Putamen (tissue), 1 donor: ENCODE measurements at regions not wholly inside any gene's neighbourhood (a gene's known extent, or its start where the extent isn't known, plus 50 kb on each side); places are given as distances from the start of the nearest gene placed in this dataset.
"Not testable (repeated sequence)": the region's sequence is repeated elsewhere in the genome, so short reads cannot be mapped to it uniquely, and the experiment has no call there.

Experiments used
- DNase-seq: peaks from one replicate; pipeline ENCODE4 v3.0.0-alpha.2; 2016; ENCODE audit warnings: low spot score

DNA sequence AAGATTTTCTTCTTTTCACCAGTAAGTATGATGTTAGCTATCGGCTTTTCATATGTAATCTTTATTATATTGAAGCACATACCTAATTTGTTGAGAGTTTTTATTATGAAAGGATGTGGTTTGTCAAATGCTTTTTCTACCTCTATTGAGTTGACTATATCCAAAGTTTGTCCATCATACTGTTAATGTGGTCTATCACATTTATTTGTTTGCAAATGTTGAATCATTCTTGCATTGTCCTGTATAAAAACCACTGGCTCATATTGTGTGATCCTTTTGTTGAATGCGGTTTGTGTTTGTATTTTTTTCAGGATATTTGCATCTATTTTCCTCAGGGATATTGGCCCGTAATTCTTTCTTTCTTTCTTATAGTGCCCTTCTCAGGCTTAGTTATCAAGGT, 675.5 kb downstream of the NUP35 start:
- no peak for DNase-seq

DNA sequence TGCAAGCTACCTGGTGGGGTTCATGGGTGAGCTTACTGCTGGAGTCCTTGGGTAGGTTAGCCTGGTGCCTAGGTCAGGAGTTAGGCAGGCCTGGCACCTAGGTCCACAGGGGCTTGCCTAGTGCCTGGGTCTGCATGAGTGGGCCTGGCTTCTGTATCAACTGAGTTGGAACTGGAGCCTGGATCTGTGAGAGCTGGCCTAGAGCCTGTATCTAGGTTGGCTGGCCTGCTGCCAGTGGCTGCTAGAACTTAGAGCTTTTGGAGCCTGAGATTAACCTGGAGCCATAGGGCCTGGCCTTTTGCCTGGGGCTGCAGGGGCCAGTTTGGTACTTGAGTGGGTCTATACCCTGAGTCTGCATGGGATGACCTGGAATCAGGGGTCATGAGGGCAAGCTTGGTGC, 679.4 kb downstream of the NUP35 start:
- no peak for DNase-seq

DNA sequence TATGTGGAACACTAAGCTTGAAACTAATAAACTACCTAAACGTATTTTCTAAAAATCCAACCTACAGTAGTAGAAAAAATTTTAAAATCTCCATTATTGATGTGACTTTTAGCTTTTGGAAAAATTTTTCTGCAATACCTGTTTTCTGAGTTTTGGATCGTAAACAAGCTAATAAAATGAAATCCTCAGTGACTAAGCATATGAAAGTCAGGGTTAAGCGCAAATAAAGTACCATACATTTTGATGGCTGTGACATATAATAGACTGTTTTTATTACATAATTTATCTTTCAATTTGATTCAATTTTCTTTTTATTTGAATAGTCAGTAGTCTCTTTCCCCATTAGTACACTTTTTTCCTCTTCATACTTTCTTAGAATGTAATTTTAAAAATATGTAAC, 683.6 kb downstream of the NUP35 start:
- no peak for DNase-seq

DNA sequence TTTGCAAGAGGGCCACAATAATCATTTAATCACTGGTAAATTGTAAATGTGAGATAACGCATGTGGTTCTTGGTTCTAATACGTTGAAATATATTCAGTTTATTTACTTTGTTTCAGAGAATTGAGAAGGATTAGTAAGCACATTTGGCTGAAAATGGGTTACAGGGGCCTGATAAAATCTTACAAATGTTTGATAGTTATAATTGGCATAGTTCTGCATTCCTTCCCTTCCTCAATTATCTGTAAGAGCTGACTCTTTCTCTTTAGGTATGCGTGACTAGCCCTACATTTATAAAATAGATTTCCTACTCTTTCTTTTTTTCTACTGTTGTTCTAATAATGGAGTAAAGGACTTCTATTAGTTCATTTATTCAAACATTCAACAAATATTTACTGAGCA, 685.2 kb downstream of the NUP35 start:
- DNase-seq: no peak

DNA sequence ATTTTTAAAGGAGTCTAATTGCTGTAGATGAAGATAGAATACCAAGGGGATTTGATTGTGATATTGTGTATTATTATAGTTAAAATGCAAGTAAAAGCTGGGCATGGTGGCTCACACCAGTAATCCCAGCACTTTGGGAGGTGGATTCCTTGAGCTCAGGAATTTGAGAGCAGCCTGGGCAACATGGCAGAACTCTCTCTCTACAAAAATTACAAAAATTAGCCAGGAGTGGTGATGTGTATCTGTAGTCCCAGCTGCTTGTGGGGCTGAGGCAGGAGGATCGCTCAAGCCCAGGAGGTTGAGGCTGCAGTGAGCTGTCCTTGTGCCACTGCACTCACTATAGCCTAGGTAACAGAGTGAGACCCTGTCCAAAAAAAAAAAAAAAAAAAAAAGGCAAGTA, 687.0 kb downstream of the NUP35 start:
- DNase-seq: no peak

DNA sequence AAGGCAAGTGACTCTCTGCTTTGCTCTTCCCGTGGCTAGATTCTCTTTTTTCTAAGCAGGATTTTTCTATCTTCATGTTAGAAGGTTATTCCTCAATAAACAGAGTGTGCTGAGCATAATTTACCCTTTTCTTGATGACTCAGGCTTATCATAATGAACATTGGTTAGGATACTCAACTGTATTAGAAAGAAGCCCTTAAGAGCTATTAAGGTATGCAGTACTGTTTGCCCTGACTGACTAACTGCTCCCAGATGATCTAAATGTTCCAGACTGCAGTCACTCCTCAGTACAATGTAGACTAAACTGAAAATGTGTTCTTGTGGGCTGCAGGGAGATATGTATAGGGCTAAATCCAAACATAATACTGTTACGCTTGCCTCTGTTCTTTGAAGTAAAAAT, 687.8 kb downstream of the NUP35 start:
- DNase-seq: no peak

DNA sequence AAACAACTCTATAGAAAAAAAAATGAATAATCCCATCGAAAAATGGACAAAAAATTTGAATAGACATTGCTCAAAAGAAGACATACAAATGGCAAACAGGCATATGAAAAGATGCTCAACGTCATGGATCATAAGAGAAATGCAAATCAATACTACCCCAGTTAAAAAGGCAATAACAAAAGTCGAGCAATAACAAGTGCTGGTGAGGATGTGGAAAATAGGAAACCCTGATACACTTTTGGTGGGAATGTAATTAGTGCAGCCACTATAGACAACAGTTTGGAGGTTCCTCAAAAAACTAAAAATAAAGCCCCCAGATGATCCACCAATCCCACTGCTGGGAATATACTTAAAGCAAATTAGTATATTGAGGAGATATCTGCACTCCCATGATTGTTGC, 701.5 kb downstream of the NUP35 start:
- DNase-seq: no peak

DNA sequence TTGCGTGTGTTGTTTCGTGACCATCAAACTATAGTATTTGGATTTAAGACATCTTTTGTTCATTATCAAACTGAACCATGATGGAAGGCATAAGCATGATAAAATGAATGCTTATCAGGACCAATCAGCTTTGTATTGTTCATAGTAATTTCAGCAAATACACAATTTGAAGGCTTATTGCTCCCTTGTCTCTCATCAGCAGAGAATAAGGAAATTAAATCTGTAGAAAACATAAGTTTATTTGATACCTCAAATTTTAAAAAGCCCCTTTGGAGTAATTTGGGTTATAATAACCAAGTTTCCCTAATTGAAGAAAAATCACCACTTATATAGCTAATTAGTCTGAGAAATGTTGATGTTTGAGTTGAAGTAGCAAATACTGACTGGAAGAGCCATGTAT, 705.7 kb downstream of the NUP35 start:
- DNase-seq: no peak

DNA sequence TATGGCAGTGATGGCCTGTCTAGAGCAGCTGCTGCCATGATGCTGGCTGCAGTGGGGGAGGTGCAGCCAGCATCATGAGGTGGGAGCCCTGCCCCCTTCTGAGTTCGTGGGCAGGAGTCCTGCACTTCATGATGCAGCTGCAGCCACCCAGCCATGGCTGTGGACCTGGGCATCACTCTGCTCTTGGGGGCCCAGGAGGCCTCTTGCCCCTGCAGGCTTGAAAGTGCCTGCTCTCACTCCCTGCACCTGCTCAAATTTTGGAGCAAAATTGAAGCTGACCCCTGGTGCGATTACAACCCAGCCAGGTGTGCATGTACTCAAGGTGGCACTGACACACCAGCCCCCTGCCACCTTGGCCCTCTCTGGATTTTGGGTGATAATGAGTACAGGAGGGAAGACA, 712.9 kb downstream of the NUP35 start:
- no peak for DNase-seq

DNA sequence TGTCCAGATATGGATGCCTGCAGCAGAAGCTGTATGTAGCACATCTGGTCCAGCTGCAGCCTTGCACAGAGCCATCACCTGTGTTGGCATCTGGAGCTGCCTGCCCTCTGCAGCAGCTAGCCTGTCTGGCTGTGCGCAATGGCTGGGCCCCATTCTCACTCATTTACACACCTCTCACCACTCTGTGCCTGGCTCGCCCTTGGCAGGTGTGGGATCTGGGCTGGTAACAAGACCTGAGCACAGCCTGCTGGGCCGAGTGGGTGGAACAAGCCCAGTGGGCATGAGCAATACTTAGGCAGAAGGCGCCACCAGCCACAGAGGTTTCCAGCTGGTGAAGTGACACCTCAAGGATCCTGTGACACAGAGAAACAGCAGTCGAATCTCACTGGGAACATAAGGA, 714.1 kb downstream of the NUP35 start:
- DNase-seq: no peak

DNA sequence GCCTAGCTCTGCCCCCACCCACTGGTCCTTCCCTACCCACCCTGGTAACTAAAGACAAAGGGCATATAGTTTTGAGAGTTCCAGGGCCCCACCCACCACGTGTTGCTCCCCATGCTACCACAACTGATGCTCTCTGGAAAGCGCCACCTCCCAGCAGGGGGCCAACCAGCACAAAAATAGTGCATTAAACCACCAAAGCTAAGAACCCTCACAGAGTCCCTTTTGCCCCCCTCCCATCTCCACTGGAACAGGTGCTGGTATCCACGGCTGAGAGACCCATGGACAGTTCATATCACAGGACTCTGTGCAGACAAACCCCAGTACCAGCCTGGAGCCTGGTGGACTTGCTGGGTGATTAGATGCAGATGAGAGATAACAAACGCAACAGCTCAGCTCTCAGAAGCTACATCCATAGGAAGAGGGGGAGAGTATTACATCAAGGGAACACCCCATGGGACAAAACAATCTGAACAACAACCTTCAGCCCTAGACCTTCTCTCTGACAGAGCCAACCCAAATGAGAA, 715.9 kb downstream of the NUP35 start:
- DNase-seq: no peak

DNA sequence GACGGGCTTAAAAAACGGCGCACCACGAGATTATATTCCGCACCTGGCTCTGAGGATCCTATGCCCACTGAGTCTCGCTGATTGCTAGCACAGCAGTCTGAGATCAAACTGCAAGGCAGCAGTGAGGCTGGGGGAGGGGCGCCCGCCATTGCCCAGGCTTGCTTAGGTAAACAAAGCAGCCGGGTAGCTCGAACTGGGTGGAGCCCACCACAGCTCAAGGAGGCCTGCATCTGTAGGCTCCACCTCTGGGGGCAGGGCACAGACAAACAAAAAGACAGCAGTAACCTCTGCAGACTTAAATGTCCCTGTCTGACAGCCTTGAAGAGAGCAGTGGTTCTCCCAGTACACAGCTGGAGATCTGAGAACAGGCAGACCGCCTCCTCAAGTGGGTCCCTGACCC, 725.6 kb downstream of the NUP35 start:
- DNase-seq: not testable (repeated sequence)

DNA sequence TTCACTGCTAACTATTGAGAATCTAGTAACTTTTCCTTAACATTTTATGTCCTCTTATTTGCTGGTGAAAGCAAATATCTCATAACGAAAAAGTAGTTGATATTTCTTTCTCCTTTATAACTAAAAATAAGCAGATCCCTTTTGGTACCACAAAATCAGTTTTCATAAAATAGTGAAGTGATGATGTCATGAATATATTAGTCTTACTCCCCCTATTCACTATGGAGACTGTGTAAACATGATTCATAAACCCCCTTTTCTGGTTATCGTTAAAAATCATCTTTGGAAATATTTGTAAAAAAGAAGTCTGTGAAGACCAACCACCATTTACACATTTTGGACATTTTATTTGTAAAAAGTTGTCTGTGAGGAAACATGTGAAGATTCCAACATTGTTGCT, 734.9 kb downstream of the NUP35 start:
- DNase-seq: no peak

DNA sequence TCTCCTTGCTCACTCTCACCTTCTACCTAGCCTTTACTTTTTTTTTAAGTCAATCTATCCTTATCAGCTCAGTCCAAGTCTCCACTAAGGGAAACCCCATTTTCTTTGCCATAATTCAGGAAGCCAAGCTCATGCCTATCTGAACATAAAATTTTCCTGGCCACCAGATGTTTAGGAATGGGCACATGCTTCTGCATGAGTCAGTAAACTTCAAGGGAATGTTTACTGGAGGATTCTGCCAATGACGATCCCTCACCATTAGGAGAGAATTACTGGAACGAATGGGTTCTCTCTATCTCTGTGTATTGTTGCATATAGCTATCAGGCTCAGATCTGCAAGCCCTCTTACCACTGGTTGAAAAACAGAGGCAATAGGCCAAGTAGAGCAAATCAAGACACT, 731.7 kb upstream of the ZNF804A start:
- no peak for DNase-seq

DNA sequence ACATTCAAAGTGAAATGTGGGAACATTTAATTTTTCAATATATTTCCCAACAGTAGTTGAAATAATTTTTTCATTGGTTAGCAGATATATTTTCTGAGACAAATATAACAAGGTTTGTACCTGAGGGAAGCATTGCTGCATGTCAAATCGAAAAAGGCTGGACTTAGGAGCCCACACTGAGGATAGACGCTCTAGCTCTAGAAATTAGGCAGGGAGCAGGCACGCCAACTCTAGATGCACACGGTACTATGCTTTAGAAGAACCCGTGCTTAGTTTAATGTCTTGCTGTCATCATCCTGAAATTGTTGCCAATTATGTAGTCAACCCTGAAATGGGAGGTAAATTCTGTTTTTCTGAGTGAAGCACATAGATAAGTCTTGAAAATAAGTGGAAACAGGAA, 731.1 kb upstream of the ZNF804A start:
- DNase-seq: peak; percentile 57

DNA sequence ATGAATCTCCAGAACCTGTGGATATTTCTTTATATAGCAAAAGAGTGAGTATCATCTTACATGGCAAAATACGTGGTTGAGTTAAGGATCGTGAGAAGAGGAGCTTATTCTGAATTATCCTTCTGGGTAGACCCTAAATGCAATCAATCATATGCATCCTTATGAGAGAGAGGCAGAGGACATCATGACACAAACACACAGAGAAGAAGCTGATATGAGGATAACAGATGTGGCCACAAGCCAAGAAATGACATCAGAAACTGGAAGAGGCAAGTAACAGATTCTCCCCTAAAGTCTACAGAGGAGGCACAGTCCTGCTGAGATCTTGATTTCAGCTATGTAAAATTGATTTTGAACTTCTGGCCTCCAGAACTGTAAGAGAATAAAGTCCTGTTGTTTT, 730.2 kb upstream of the ZNF804A start:
- DNase-seq: no peak

DNA sequence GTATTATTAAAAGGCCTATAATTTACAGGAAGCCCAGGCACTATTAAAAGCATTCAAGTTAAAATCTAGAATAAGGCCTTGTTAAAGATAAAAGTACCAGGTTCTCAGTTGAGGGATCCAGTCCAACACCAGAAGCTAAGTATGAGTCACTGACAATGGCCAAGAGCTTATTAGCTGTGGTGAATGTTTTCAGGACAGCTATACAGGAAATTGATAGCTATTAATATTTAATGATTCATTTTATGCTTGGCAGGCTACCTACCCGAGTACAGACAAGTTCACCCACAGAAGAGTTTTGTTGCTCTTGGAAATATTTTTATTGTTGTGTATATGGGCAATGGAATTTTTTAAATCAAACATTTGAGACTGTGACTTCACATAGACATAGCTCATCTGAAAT, 729.6 kb upstream of the ZNF804A start:
- no peak for DNase-seq

DNA sequence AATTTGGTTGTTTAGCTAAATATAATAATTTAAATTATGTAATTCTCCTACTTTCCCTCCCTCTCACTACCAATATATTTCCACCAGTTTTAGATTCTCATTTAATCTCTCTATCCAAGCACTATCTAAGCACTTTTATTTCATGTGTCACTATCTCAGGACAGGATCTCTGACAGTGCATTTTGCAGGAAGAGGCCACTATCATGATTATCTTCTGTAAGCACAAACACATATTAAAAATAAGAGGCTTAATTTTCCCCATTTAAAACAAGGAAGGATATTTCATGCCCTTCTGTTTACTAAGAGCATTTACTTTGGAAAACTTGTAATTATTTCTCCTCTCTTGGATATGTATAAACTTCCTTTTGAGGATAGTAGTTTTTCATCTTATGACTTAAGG, 726.2 kb upstream of the ZNF804A start:
- no peak for DNase-seq

DNA sequence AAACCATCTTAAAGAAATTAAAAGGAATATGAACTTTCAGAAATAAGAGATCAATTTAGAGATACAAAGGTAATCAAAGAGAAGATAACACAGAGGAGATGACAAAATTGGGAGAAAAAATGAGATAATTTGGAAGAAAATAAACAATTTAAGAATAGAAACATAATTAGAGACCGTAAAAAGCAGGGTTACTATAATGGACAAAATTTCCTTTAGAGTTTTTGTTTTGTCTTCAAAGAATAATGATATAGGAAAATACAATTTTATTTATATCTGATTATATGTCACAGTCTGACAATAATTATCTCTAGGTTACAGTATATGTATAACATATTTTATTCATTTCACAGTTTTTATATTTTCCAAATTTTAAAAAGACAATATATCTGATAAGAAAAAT, 716.4 kb upstream of the ZNF804A start:
- DNase-seq: no peak

DNA sequence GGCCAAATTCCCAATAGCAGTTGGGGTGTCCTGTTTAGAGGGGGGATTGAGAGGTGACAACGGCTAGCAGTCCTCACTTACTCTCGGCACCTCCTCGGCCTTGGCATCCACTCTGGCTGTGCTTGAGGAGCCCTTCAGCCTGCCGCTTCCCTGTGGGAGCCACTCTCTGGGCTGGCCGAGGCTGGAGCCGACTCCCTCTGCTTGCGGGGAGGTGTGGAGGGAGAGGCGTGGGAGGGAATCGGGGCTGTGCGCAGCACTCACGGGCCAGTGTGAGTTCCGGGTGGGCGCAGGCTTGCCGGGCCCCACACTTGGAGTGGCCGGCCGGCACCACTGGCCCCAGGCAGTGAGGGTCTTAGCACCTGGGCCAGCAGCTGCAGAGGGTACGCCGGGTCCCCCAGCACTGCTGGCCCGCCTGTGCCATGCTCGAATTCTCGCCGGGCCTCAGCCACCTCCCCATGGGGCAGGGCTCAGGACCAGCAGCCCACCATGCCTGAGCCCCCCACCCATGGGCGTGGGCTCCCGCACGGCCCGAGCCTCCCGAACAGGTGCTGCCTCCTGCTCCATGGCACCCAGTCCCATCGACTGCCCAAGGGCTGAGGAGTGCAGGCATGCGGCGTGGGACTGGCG, 705.9 kb upstream of the ZNF804A start:
- DNase-seq: no peak

DNA sequence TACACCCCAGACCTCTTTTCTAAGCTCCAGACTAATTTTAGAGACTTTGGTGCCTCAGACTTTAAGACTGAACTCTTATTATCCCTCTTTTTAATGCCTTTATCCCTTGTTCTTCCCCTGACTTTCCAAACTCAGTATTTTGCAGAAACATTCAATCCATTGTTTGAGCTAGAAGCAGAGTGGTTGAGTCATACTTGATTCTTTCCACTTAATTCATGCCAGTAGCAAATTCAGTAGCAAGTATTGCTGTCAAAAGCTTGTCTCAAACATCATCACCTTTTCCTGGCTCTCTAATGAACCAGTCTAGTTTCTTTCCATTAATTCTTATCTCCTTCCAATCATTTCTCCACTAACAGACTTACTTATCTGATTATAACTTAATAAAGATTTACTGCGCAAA, 699.7 kb upstream of the ZNF804A start:
- DNase-seq: peak; percentile 60

DNA sequence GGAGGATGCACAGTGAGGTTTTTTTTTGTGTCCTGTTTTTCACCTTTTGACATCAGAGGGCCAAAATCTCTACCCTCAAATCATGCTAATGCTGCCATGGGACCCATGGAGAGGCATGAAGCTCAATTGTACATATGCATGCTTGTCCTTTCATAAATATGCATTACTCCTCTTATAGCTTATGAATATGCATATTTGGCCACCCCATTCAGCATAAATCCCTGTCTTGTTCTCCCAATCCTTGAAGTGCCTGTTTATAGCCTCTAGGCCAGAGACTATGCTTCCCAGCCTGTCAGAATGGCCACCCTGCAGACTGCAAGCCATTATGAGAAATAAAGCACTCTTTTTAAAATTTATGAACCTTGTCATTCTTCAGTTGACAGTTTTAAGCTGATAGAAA, 696.4 kb upstream of the ZNF804A start:
- no peak for DNase-seq

DNA sequence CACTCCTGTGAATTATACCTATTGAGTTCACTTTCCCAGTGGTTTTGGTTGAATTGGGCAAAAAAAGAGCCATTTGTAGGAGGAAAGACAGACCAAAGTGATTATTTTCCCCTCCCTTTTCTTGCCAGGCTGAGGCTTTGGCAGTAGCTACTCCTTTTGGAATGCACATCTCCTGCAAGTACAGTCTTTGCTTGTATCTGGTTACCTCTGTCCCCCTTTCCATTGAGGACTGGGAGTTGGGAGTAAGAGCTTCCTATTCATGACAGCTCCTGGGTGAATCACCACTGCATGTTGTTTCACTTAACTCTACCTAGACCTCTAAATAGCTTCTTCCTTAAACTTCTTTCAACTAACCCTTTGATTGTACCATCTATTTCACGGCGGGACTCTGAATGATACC, 695.3 kb upstream of the ZNF804A start:
- DNase-seq: no peak

DNA sequence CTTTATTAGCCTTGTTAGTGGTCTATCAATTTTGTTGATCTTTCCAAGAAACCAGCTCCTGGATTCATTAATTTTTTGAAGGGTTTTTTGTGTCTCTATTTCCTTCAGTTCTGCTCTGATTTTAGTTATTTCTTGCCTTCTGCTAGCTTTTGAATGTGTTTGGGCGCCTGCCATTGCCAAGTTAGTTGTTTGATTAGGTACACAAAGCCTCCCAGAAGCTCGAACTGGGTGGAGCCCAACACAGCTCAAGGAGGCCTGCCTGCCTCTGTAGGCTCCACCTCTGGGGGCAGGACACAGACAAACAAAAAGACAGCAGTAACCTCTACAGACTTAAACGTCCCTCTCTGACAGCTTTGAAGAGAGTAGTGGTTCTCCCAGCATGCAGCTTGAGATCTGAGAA, 682.3 kb upstream of the ZNF804A start:
- DNase-seq: not testable (repeated sequence)

DNA sequence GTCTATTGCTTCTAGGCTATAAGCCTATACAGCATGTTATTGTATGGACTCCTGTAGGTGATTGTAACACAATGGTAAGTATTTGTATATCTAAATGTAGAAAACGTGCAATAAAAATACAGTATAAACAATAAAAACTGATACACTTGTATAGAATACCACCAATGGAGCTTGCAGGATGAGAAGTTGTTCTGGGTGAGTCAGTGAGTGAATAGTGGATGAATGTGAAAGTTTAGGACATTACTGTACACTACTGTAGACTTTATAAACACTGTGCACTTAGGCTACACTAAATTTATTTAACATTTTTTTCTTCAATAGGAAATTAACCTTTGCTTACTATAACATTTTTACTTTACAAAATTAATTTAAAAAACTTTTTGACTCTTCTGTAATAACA, 679.2 kb upstream of the ZNF804A start:
- no peak for DNase-seq
